Nephron progenitor cell (in vitro differentiated cells): ENCODE measurements at regions not wholly inside any gene's neighbourhood (a gene's known extent, or its start where the extent isn't known, plus 50 kb on each side); places are given as distances from the start of the nearest gene placed in this dataset.

Source experiments
- DNase-seq: peaks from one replicate; pipeline ENCODE4 v3.0.0; 2021
- H3K27ac Mint-ChIP-seq: 2 replicates; pipeline ENCODE4 v1.8.0; 2021; ENCODE audit warnings: mild to moderate bottlenecking, moderate library complexity, mixed read lengths
- H3K27me3 Mint-ChIP-seq: 2 replicates; pipeline ENCODE4 v1.8.0; 2021; ENCODE audit warnings: mild to moderate bottlenecking, low read depth, mixed read lengths; ENCODE audit not compliant: poor library complexity
- H3K36me3 Mint-ChIP-seq: 2 replicates; pipeline ENCODE4 v1.8.0; 2021; ENCODE audit warnings: low read depth, mixed read lengths
- H3K4me1 Mint-ChIP-seq: 2 replicates; pipeline ENCODE4 v1.8.0; 2021; ENCODE audit warnings: mixed read lengths
- H3K4me3 Mint-ChIP-seq: 2 replicates; pipeline ENCODE4 v1.8.0; 2021; ENCODE audit warnings: mild to moderate bottlenecking, moderate library complexity, mixed read lengths
- H3K9me3 Mint-ChIP-seq: 2 replicates; pipeline ENCODE4 v1.8.0; 2021; ENCODE audit warnings: mild to moderate bottlenecking, moderate library complexity, mixed read lengths
- TF ChIP-seq, protein P1 (sequence below): fragments of 200-600 bp; sonication (generic); IDR thresholded peaks from 2 replicates; pipeline ENCODE4 v1.5.0; 2021; ENCODE audit warnings: antibody characterized with exemption

- no peak for DNase-seq
- Mint-ChIP-seq H3K4me1 (peaks cover 11% of the 10 kb centered on the region), H3K36me3 (no peaks in the 10 kb centered on the region), H3K27ac (no peak overlapping the region), H3K4me3 (no peak overlapping the region), H3K9me3 (peaks cover 2% of the 10 kb centered on the region), H3K27me3 (peaks cover 33% of the 10 kb centered on the region)
- TF ChIP-seq, protein P1, sequence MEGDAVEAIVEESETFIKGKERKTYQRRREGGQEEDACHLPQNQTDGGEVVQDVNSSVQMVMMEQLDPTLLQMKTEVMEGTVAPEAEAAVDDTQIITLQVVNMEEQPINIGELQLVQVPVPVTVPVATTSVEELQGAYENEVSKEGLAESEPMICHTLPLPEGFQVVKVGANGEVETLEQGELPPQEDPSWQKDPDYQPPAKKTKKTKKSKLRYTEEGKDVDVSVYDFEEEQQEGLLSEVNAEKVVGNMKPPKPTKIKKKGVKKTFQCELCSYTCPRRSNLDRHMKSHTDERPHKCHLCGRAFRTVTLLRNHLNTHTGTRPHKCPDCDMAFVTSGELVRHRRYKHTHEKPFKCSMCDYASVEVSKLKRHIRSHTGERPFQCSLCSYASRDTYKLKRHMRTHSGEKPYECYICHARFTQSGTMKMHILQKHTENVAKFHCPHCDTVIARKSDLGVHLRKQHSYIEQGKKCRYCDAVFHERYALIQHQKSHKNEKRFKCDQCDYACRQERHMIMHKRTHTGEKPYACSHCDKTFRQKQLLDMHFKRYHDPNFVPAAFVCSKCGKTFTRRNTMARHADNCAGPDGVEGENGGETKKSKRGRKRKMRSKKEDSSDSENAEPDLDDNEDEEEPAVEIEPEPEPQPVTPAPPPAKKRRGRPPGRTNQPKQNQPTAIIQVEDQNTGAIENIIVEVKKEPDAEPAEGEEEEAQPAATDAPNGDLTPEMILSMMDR = no peak
Measured at GRCh38 chr19:33927789-33928457, 131.3 kb downstream of the KCTD15 start.

GRCh38 chr19:33928458-33928950 lies 131.8 kb downstream of the KCTD15 start:
- H3K27me3 Mint-ChIP-seq = peaks cover 35% of the 10 kb centered on the region
- DNase-seq = no peak
- H3K9me3 Mint-ChIP-seq = peaks cover 8% of the 10 kb centered on the region
- H3K4me1 Mint-ChIP-seq = peaks cover 11% of the 10 kb centered on the region
- TF ChIP-seq, protein P1 = no peak
- H3K4me3 Mint-ChIP-seq = no peak overlapping the region
- H3K27ac Mint-ChIP-seq = no peak overlapping the region
- H3K36me3 Mint-ChIP-seq = no peaks in the 10 kb centered on the region

DNA sequence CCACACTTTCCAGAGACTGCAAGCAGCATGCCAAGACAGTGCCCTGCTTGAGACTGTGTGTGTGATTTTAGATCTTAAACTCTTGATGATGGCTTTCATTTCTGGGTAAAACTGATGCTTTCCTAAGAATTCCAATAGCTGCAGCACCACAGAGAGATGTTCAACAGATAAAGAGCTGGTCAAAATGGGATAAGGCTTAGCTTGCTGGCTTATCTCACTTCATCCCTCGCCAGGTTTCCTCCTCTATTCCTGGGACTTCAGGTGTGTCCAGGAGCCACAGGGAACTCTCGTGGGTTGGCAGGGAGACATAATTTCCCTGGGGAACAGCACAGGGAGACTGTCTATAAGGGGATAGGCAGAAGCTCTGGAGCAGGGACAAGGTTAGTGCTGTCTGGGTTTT lies 137.3 kb downstream of the KCTD15 start:
- H3K27ac Mint-ChIP-seq = no peak overlapping the region
- H3K27me3 Mint-ChIP-seq = peaks cover 37% of the 10 kb centered on the region
- peaks cover 31% of the 10 kb centered on the region for H3K9me3 Mint-ChIP-seq
- DNase-seq = no peak
- H3K4me1 Mint-ChIP-seq = no peaks in the 10 kb centered on the region
- H3K36me3 Mint-ChIP-seq = no peaks in the 10 kb centered on the region
- TF ChIP-seq, protein P1 = no peak
- no peak overlapping the region for H3K4me3 Mint-ChIP-seq

- Mint-ChIP-seq H3K27me3 (peaks cover 28% of the 10 kb centered on the region), H3K36me3 (no peaks in the 10 kb centered on the region), H3K4me3 (no peak overlapping the region), H3K4me1 (no peaks in the 10 kb centered on the region), H3K9me3 (peaks cover 20% of the 10 kb centered on the region), H3K27ac (no peak overlapping the region)
- TF ChIP-seq, protein P1 = no peak
- DNase-seq = no peak
Measured at GRCh38 chr19:33938821-33939220, 142.2 kb downstream of the KCTD15 start.

DNA sequence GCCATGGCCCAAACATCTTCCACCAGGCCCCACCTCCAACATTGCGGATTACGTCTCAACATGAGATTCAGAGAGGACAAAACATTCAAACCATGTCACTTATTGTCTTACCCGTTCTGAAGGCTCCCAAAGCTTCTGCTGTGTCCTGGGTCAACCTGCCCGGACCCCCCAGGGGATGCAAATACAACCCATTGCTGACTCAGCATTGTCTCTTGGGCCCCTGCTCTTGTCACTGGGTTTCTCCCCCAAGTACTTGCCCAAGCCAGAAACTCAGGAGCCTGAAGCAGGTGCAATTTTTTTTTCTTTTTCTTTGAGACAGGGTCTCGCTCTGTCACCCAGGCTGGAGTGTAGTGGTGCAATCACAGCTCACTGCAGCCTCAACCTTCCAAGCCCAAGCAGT lies 144.5 kb downstream of the KCTD15 start:
- Mint-ChIP-seq H3K4me1 (peaks cover 6% of the 10 kb centered on the region), H3K27me3 (peaks cover 22% of the 10 kb centered on the region), H3K27ac (no peak overlapping the region), H3K9me3 (no peaks in the 10 kb centered on the region), H3K36me3 (no peaks in the 10 kb centered on the region), H3K4me3 (no peak overlapping the region)
- TF ChIP-seq, protein P1 = no peak
- DNase-seq = no peak
